WTC11 (cell line): ENCODE measurements at regions not wholly inside any gene's neighbourhood (a gene's known extent, or its start where the extent isn't known, plus 50 kb on each side); places are given as distances from the start of the nearest gene placed in this dataset.

Experiments
- ATAC-seq: fragments of 200-7000 bp; cut with Tn5 transposase; 2 replicates; pipeline ENCODE4 v1.10.0; 2021; ENCODE audit warnings: mild to moderate bottlenecking, moderate library complexity
- CTCF ChIA-PET: fragments of 300-600 bp; sonication (Branson Sonifier 250); formaldehyde crosslinking; loops from one replicate; lab custom pipeline; 2021; ENCODE audit warnings: antibody characterized with exemption; lab: Charles Lee
- POLR2A ChIA-PET: fragments of 350-600 bp; sonication (Branson Sonifier 250); formaldehyde crosslinking; loops from one replicate; lab custom pipeline; 2021; ENCODE audit warnings: antibody characterized with exemption; lab: Charles Lee
- DNase-seq: peaks from one replicate; pipeline ENCODE4 v3.0.0; 2021; ENCODE audit warnings: low spot score
- H3K27ac Mint-ChIP-seq: 2 replicates; pipeline ENCODE4 v1.8.0; 2021; ENCODE audit warnings: mixed read lengths
- H3K27me3 Mint-ChIP-seq: 2 replicates; pipeline ENCODE4 v1.8.0; 2021; ENCODE audit warnings: low read depth, mild to moderate bottlenecking, moderate library complexity, mixed read lengths
- H3K36me3 Mint-ChIP-seq: 2 replicates; pipeline ENCODE4 v1.8.0; 2021; ENCODE audit warnings: mixed read lengths
- H3K4me1 Mint-ChIP-seq: 2 replicates; pipeline ENCODE4 v1.8.0; 2022; ENCODE audit warnings: mixed read lengths
- H3K4me3 Mint-ChIP-seq: 2 replicates; pipeline ENCODE4 v1.8.0; 2021; ENCODE audit warnings: mild to moderate bottlenecking, moderate library complexity, mixed read lengths
- H3K9me3 Mint-ChIP-seq: 2 replicates; pipeline ENCODE4 v1.8.0; 2021; ENCODE audit warnings: mixed read lengths
- ATF1 ChIP-seq: sonication (generic); formaldehyde crosslinking; IDR thresholded peaks from 2 replicates; pipeline ENCODE4 v1.8.1; 2023; ENCODE audit warnings: mild to moderate bottlenecking, moderate library complexity, missing genetic modification reagents
- CDX4 ChIP-seq: fragments of 250-450 bp; sonication (Bioruptor Pico); IDR thresholded peaks from 2 replicates; pipeline ENCODE4 v1.9.0; 2021; ENCODE audit warnings: moderate library complexity, mild to moderate bottlenecking, inconsistent platforms, borderline replicate concordance
- CREB1 ChIP-seq: sonication (generic); formaldehyde crosslinking; IDR thresholded peaks from 2 replicates; pipeline ENCODE4 v1.8.0; 2023; ENCODE audit warnings: mild to moderate bottlenecking, missing genetic modification reagents
- CTCF ChIP-seq: fragments of 200-600 bp; IDR thresholded peaks from 2 replicates; pipeline ENCODE4 v1.8.0; 2022; ENCODE audit warnings: antibody characterized with exemption
- FOXP4 ChIP-seq: sonication (generic); formaldehyde crosslinking; IDR thresholded peaks from 2 replicates; pipeline ENCODE4 v1.8.0; 2022; ENCODE audit warnings: mild to moderate bottlenecking, missing genetic modification reagents
- HMGXB4 ChIP-seq: sonication (generic); formaldehyde crosslinking; IDR thresholded peaks from 2 replicates; pipeline ENCODE4 v1.8.1; 2023; ENCODE audit warnings: mild to moderate bottlenecking, moderate library complexity, missing genetic modification reagents
- JUN ChIP-seq: sonication (generic); formaldehyde crosslinking; IDR thresholded peaks from 2 replicates; pipeline ENCODE4 v1.8.0; 2023; ENCODE audit warnings: mild to moderate bottlenecking, missing genetic modification reagents
- KAT7 ChIP-seq: sonication (generic); formaldehyde crosslinking; IDR thresholded peaks from 2 replicates; pipeline ENCODE4 v1.8.1; 2023; ENCODE audit warnings: missing genetic modification reagents, mild to moderate bottlenecking, borderline replicate concordance
- NFATC4 ChIP-seq: fragments of 250-450 bp; sonication (Bioruptor Pico); IDR thresholded peaks from 2 replicates; pipeline ENCODE4 v1.9.0; 2021; ENCODE audit warnings: mild to moderate bottlenecking
- NR1H2 ChIP-seq: sonication (generic); formaldehyde crosslinking; IDR thresholded peaks from 2 replicates; pipeline ENCODE4 v1.9.0; 2021; ENCODE audit warnings: mild to moderate bottlenecking, moderate library complexity, missing genetic modification reagents
- RORB ChIP-seq: fragments of 250-450 bp; sonication (Bioruptor Pico); IDR thresholded peaks from 2 replicates; pipeline ENCODE4 v1.9.0; 2021; ENCODE audit warnings: mild to moderate bottlenecking
- SMAD3 ChIP-seq: sonication (generic); formaldehyde crosslinking; IDR thresholded peaks from 2 replicates; pipeline ENCODE4 v1.8.0; 2022; ENCODE audit warnings: missing genetic modification reagents, mild to moderate bottlenecking, borderline replicate concordance
- SMAD4 ChIP-seq: sonication (generic); formaldehyde crosslinking; IDR thresholded peaks from 2 replicates; pipeline ENCODE4 v1.8.0; 2022; ENCODE audit warnings: mild to moderate bottlenecking, missing genetic modification reagents
- TP53 ChIP-seq: sonication (generic); formaldehyde crosslinking; IDR thresholded peaks from 2 replicates; pipeline ENCODE4 v1.8.1; 2023; ENCODE audit warnings: mild to moderate bottlenecking, missing genetic modification reagents
- ZBTB21 ChIP-seq: sonication (generic); formaldehyde crosslinking; IDR thresholded peaks from 2 replicates; pipeline ENCODE4 v1.8.1; 2023; ENCODE audit warnings: mild to moderate bottlenecking, missing genetic modification reagents, borderline replicate concordance
- ZNF263 ChIP-seq: sonication (generic); formaldehyde crosslinking; IDR thresholded peaks from 2 replicates; pipeline ENCODE4 v1.8.1; 2022; ENCODE audit warnings: low read depth, mild to moderate bottlenecking, moderate library complexity, missing genetic modification reagents
- ZSCAN18 ChIP-seq: fragments of 250-450 bp; sonication (Bioruptor Pico); IDR thresholded peaks from 2 replicates; pipeline ENCODE4 v2.1.2; 2022; ENCODE audit warnings: mild to moderate bottlenecking, moderate library complexity

- Mint-ChIP-seq H3K36me3 (no peaks in the 10 kb centered on the region), H3K27ac (no peak overlapping the region), H3K27me3 (no peaks in the 10 kb centered on the region), H3K9me3 (peaks cover under 1% of the 10 kb centered on the region; the same call in 1 of the 2 replicates), H3K4me3 (no peak overlapping the region), H3K4me1 (peaks cover 17% of the 10 kb centered on the region)
- ATAC-seq (no peak), DNase-seq (no peak)
- ChIA-PET CTCF (interaction anchor here (1.0 kb wide), 1 partner anchor 10 kb away, joined by 3 read pairs; no protein-coding TSS in a partner anchor), POLR2A (no interaction called here)
- TF ChIP-seq CTCF (no peak), JUN (no peak), HMGXB4 (CRISPR knock-in tag) (no peak), KAT7 (no peak), SMAD3 (no peak), CDX4 (CRISPR knock-in tag) (no peak)
Measured at GRCh38 chr5:116382032-116382873, 192.4 kb downstream of the SEMA6A start.

- ChIA-PET POLR2A (no interaction called here), CTCF (no interaction called here)
- Mint-ChIP-seq H3K27ac (no peak overlapping the region), H3K4me3 (no peak overlapping the region), H3K36me3 (no peaks in the 10 kb centered on the region), H3K27me3 (no peaks in the 10 kb centered on the region), H3K4me1 (peaks cover 21% of the 10 kb centered on the region)
- no peak for DNase-seq
- no peak for TF ChIP-seq ATF1 (CRISPR knock-in tag)
- TF ChIP-seq NR1H2 (CRISPR knock-in tag), result no peak
- TF ChIP-seq SMAD4 (CRISPR knock-in tag), result no peak
- TF ChIP-seq CREB1 (CRISPR knock-in tag), result no peak
- no peak for TF ChIP-seq TP53 (CRISPR knock-in tag)
- no peak for TF ChIP-seq RORB (CRISPR knock-in tag)
- TF ChIP-seq ZBTB21 (CRISPR knock-in tag), result no peak
- TF ChIP-seq, all 79 proteins: peak for 0
- ATAC-seq, result no peak
- H3K9me3 Mint-ChIP-seq, result no peaks in the 10 kb centered on the region
Measured at GRCh38 chr5:116381201-116381600, 193.4 kb downstream of the SEMA6A start.

- Mint-ChIP-seq H3K9me3 (no peaks in the 10 kb centered on the region), H3K36me3 (no peaks in the 10 kb centered on the region), H3K4me1 (peaks cover 24% of the 10 kb centered on the region), H3K27me3 (no peaks in the 10 kb centered on the region), H3K4me3 (no peak overlapping the region), H3K27ac (no peak overlapping the region)
- ATAC-seq (no peak), DNase-seq (no peak)
- no peak for TF ChIP-seq ZNF263 (CRISPR knock-in tag)
- ChIA-PET CTCF (interaction anchor here (0.6 kb wide), 1 partner anchor 68 kb away, joined by 4 read pairs; no protein-coding TSS in a partner anchor), POLR2A (no interaction called here)
Measured at GRCh38 chr5:116380621-116381020, 194.0 kb downstream of the SEMA6A start.

- POLR2A ChIA-PET, result no interaction called here
- ATAC-seq (no peak), DNase-seq (no peak)
- no peaks in the 10 kb centered on the region for H3K27me3 Mint-ChIP-seq
- H3K9me3 Mint-ChIP-seq, result no peaks in the 10 kb centered on the region
- peaks cover 24% of the 10 kb centered on the region for H3K4me1 Mint-ChIP-seq
- CTCF ChIA-PET, result interaction anchor here (1.2 kb wide), 1 partner anchor 90 kb away, joined by 3 read pairs; no protein-coding TSS in a partner anchor
- no peak overlapping the region for H3K27ac Mint-ChIP-seq
- no peaks in the 10 kb centered on the region for H3K36me3 Mint-ChIP-seq
- no peak for TF ChIP-seq FOXP4 (CRISPR knock-in tag)
- no peak for TF ChIP-seq ZSCAN18 (CRISPR knock-in tag)
- TF ChIP-seq NFATC4 (CRISPR knock-in tag), result no peak
- no peak overlapping the region for H3K4me3 Mint-ChIP-seq
Measured at GRCh38 chr5:116379306-116379705, 195.3 kb downstream of the SEMA6A start.
